Small intestine (tissue), 7 donors: ENCODE measurements at regions not wholly inside any gene's neighbourhood (a gene's known extent, or its start where the extent isn't known, plus 50 kb on each side); places are given as distances from the start of the nearest gene placed in this dataset.

ENCODE experiments used
- DNase-seq, 2 donors: peaks; one replicate each; pipeline versions ENCODE4 v3.0.0 to v3.0.0-alpha.2; 2013
- FAIRE-seq: peaks from 2 replicates; lab custom pipeline; 2012; peaks lifted over from hg19 to GRCh38; lab: Jason Lieb, UNC
- H3K27ac ChIP-seq, 3 donors: one replicate each; pipeline ENCODE4 v1.5.1; 2013; ENCODE audit warnings: low read length in 2 of 3, mild to moderate bottlenecking in 2 of 3, control low read depth in 1 of 3, inconsistent platforms in 1 of 3, low read depth in 1 of 3, moderate library complexity in 1 of 3
- H3K27me3 ChIP-seq, 3 donors: one replicate each; pipeline ENCODE4 v1.6.1; 2013; ENCODE audit warnings: low read length in 3 of 3, inconsistent platforms in 1 of 3; ENCODE audit not compliant: control insufficient read depth in 3 of 3, insufficient read depth in 3 of 3
- H3K36me3 ChIP-seq, 3 donors: one replicate each; pipeline ENCODE4 v1.6.1; 2013; ENCODE audit warnings: low read length in 3 of 3, inconsistent platforms in 1 of 3, low read depth in 1 of 3, mild to moderate bottlenecking in 1 of 3, moderate library complexity in 1 of 3; ENCODE audit not compliant: control insufficient read depth in 3 of 3, insufficient read depth in 2 of 3
- H3K4me1 ChIP-seq, 3 donors: one replicate each; pipeline ENCODE4 v1.6.1; 2013; ENCODE audit warnings: low read length in 2 of 3, inconsistent platforms in 1 of 3, low read depth in 1 of 3, mild to moderate bottlenecking in 1 of 3, moderate library complexity in 1 of 3; ENCODE audit not compliant: control insufficient read depth in 3 of 3, insufficient read depth in 2 of 3
- H3K4me3 ChIP-seq, 3 donors: one replicate each; pipeline ENCODE4 v1.5.1; 2013; ENCODE audit warnings: low read length in 3 of 3, control low read depth in 1 of 3, inconsistent platforms in 1 of 3, low read depth in 1 of 3, mild to moderate bottlenecking in 1 of 3, moderate library complexity in 1 of 3
- H3K9me3 ChIP-seq, 2 donors: one replicate each; pipeline ENCODE4 v1.6.1; 2013; ENCODE audit warnings: low read depth in 1 of 2, low read length in 1 of 2; ENCODE audit not compliant: control insufficient read depth in 2 of 2, insufficient read depth in 1 of 2
- WGBS, 3 donors: extraction: QIAGEN DNeasy Blood & Tissue Kit; methylation state at CpG; one replicate each; pipeline ENCODE4 v1.1.7; 2013; 5-methylcytosine and 5-hydroxymethylcytosine counted together
- donor health status: healthy with polysubstance abuse.
- donor health status: control.
- donor health status: control.
- donor health status: Bipolar disorder and iron deficiency.
- donor health status: healthy.

DNA sequence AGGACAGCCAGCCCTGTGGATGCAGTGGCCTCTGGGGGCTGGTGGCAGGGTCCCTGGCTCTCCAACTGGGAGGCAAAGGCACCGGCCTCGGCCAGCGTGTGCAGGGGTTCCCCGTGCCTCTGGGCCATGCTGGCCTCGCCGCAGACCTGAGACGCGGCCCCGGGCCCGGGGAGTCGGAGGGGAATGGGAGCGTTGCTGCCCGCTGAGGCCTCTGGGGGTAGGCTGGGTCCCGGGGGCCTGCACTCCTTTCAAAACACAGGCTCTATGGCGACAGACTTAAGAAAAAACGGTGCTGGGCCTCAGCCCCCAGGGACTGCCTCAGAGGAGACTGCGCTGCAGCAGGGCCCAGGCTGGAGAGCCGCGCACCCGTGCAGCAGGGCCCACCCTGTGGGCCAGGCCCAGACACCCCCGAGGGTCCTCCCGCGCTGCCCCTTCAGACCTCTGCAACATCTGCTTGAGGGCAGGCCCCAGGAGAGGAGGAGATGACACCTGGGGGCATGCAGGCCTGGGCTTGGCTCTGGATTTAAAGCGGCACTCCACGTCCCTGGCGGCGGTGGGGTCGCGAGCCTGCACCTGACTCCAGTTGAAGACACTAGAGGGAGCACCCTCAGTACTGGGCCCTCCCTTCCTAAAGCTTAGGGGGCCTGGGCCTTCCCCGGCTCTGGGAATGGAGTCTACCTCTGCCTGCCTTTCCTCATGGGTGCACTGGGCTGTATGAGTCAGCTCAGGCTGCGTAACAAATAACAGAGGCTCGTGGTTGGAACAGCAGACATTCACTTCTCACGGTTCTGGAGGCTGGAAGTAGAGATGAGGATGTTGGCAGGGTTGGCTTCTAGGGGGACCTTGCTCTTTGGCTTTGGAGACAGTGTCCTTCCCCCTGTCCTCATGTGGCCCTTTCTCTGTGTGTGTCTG lies 117.4 kb upstream of the RPS6KA2 start:
- H3K27me3 ChIP-seq = no peaks in the 10 kb centered on the region
- no peak overlapping the region for H3K4me3 ChIP-seq
- no peaks in the 10 kb centered on the region for H3K4me1 ChIP-seq
- no peak for FAIRE-seq
- no peak for DNase-seq
- peaks cover 0 to 2% of the 10 kb centered on the region in 2 donors for H3K9me3 ChIP-seq
- no peaks in the 10 kb centered on the region for H3K36me3 ChIP-seq
- no peak overlapping the region for H3K27ac ChIP-seq
- 89 to 93% (median 91%) methylated on average over 33 of the region's 33 CpGs for WGBS, 3 donors

GRCh38 chr6:166743406-166744222 lies 116.6 kb upstream of the RPS6KA2 start:
- no peak overlapping the region for H3K27ac ChIP-seq
- H3K9me3 ChIP-seq = peaks cover 0 to 2% of the 10 kb centered on the region in 2 donors
- no peaks in the 10 kb centered on the region for H3K4me1 ChIP-seq
- H3K27me3 ChIP-seq = no peaks in the 10 kb centered on the region
- WGBS, 3 donors = 74 to 77% (median 76%) methylated on average over 21 of the region's 21 CpGs
- DNase-seq (no peak), FAIRE-seq (no peak)
- no peak overlapping the region for H3K4me3 ChIP-seq
- no peaks in the 10 kb centered on the region for H3K36me3 ChIP-seq

- FAIRE-seq = no peak
- DNase-seq = no peak
- Histone ChIP-seq H3K36me3 (no peaks in the 10 kb centered on the region), H3K4me3 (no peak overlapping the region), H3K27me3 (no peaks in the 10 kb centered on the region), H3K27ac (no peak overlapping the region), H3K4me1 (no peaks in the 10 kb centered on the region), H3K9me3 (peaks cover 0 to 2% of the 10 kb centered on the region in 2 donors)
- WGBS, 3 donors = 90 to 91% (median 91%) methylated on average over 7 of the region's 7 CpGs
These were observed 115.9 kb upstream of the RPS6KA2 start for GRCh38 chr6:166742981-166743380.

GRCh38 chr6:166739976-166740318 lies 112.9 kb upstream of the RPS6KA2 start:
- no peak for FAIRE-seq
- Histone ChIP-seq H3K27me3 (no peaks in the 10 kb centered on the region), H3K27ac (peak overlapping the region in 1 of 3 donors; percentile 23), H3K36me3 (no peaks in the 10 kb centered on the region), H3K4me1 (no peaks in the 10 kb centered on the region), H3K9me3 (peaks cover 0 to 2% of the 10 kb centered on the region in 2 donors), H3K4me3 (no peak overlapping the region)
- WGBS, 3 donors = 24 to 62% (median 43%) methylated on average over 1 of the region's 1 CpG
- no peak for DNase-seq

DNA sequence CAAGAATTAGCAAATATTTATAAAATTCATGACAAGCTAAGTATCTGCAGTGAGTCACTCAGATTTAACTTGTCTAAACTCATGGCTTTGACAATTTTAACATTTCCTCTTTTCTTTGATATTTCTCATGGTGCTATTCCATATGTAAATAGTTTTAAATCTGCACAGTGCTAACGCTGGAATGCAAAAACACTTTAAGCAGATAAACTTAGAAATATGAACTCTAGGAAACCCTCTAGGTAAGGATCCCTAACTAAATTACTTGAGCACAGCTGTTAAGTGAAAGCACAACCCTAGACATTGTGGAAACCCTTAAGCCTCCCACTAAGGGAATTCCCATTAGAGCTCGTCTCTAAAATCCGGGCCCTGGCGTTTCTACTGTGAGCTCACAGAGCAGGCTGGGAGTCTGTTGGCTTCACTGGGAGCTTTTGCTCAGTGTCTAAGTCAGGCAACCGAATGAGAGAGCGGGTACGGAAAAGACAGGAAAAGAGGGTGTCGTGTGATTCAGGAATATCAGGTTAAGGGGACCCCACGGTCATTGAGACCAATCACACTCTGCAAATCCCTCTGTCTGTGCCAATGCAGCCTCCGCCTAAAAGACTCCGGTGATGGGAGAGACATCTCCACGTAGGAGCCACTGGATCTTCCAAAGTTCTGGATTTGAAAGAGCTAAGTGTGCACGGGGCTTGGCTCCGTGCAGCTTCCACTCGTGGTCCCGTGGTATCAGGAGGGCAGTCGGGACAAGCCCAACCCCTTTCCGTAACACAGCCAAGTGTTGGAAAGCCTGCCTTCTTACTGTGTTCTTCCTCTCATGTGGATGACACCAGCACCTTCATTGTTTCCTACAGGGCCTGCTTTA lies 112.3 kb upstream of the RPS6KA2 start:
- FAIRE-seq (no peak), DNase-seq (no peak)
- no peaks in the 10 kb centered on the region for H3K9me3 ChIP-seq
- no peak overlapping the region for H3K4me3 ChIP-seq
- WGBS, 3 donors = 74 to 92% (median 89%) methylated on average over 18 of the region's 18 CpGs
- no peaks in the 10 kb centered on the region for H3K36me3 ChIP-seq
- H3K4me1 ChIP-seq = no peaks in the 10 kb centered on the region
- H3K27me3 ChIP-seq = no peaks in the 10 kb centered on the region
- peak overlapping the region in 1 of 3 donors; percentile 23 for H3K27ac ChIP-seq

DNA sequence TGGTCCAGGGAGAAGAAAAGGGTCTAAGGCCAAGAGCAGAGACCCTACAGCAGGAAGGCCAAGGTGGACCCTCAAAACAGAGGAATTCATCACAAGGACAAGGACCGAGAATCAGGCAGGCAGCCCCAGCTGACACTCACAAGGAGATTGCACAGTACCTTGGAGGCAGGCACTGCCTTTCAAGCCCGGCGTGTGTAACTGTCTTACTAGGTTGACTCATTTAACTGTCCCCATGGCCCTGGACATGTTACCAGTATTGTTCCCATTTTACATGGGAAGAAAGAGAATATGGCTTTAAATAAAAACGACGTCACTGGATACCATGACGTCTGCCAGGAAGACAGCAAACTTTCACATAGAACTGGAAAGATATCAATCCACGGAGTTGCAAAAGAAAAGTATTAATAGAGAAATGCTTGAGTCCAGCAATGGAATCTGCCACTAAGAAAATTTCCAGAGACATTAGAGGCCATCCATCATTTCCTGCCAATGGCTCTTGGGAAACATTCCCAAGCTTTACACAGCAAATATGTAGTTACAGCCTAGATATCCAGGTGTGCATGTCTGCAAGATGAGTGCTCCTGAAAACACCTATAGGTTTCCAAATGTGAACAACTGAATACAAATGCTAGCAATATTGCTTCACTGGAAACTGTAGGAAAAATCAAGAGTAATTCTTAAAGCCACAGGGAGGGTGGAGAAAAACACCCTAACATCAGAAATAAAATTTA lies 111.5 kb upstream of the RPS6KA2 start:
- WGBS, 3 donors = 73 to 88% (median 86%) methylated on average over 7 of the region's 7 CpGs
- no peak for FAIRE-seq
- no peaks in the 10 kb centered on the region for H3K9me3 ChIP-seq
- no peak overlapping the region for H3K27ac ChIP-seq
- no peaks in the 10 kb centered on the region for H3K27me3 ChIP-seq
- no peak for DNase-seq
- H3K4me1 ChIP-seq = no peaks in the 10 kb centered on the region
- H3K36me3 ChIP-seq = no peaks in the 10 kb centered on the region
- no peak overlapping the region for H3K4me3 ChIP-seq

DNA sequence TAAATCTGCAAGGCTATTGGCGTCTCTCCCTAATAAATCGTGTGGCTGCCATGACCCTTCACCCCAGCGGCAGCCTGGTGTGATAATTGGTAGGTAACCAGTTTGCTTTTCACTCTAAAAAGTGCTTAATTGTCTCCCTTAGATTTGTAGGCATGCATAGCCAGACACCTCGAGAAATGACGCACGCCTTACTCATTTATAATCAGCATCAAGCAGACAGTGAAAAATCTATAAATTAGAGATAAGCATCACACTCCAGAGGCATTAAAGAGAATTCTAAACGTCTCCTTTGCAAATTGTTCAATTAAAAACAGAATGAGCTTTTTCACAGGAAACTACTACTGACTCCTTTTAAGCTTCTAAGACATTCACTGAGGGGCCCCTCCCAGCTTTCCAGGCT lies 110.2 kb upstream of the RPS6KA2 start:
- H3K4me3 ChIP-seq = no peak overlapping the region
- 31 to 45% (median 36%) methylated on average over 7 of the region's 7 CpGs for WGBS, 3 donors
- H3K27me3 ChIP-seq = no peaks in the 10 kb centered on the region
- no peak overlapping the region for H3K27ac ChIP-seq
- H3K9me3 ChIP-seq = no peaks in the 10 kb centered on the region
- no peaks in the 10 kb centered on the region for H3K4me1 ChIP-seq
- no peak for FAIRE-seq
- no peaks in the 10 kb centered on the region for H3K36me3 ChIP-seq
- DNase-seq = no peak
